Panc1 (cell line): ENCODE measurements at regions not wholly inside any gene's neighbourhood (a gene's known extent, or its start where the extent isn't known, plus 50 kb on each side); places are given as distances from the start of the nearest gene placed in this dataset.

Source experiments
- POLR2AphosphoS5 ChIP-seq: IDR thresholded peaks from 2 replicates; pipeline ENCODE4 v1.6.1; 2012; ENCODE audit warnings: mild to moderate bottlenecking, low read depth, low read length, moderate library complexity
- SIN3A ChIP-seq: IDR thresholded peaks from 2 replicates; pipeline ENCODE4 v1.6.1; 2012; ENCODE audit warnings: low read depth, mild to moderate bottlenecking, low read length, moderate library complexity, borderline replicate concordance; ENCODE audit not compliant: insufficient read depth
- TCF7L2 ChIP-seq: IDR thresholded peaks from 2 replicates; pipeline ENCODE4 v1.6.1; 2011; ENCODE audit warnings: mild to moderate bottlenecking, low read depth, low read length, inconsistent platforms
- TF ChIP-seq, protein P1 (sequence below): fragments of 450-650 bp; IDR thresholded peaks from 2 replicates; pipeline ENCODE4 v1.5.1; 2017; ENCODE audit warnings: mild to moderate bottlenecking
- TF ChIP-seq, protein P2 (sequence below), 2 experiments: IDR thresholded peaks; 2 replicates each; pipeline ENCODE4 v1.6.1; 2011 to 2012; ENCODE audit warnings: low read depth in 2 of 2, control low read depth in 1 of 2, low read length in 1 of 2, mild to moderate bottlenecking in 1 of 2, moderate library complexity in 1 of 2; ENCODE audit not compliant: insufficient read depth in 1 of 2

DNA sequence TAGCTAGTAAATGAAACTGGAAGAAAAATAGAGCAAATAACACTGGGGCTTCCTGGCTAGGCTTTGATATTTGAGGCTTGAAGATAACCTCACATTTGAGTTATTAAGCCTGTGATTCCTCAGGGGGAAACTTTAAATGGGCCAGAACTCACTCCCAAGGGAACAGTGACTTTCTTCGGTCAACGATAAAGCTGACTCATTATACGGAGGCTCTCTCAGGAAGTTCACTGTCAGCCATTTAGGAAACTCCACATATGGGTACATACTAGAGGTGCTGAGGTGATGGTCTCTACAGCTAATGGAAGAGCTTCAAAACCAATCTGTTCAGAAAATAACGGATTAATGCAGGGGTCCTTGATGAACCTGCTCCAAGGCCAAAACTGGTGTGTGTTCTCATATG lies 120.8 kb downstream of the SH2D1A start:
- TF ChIP-seq, protein P1, sequence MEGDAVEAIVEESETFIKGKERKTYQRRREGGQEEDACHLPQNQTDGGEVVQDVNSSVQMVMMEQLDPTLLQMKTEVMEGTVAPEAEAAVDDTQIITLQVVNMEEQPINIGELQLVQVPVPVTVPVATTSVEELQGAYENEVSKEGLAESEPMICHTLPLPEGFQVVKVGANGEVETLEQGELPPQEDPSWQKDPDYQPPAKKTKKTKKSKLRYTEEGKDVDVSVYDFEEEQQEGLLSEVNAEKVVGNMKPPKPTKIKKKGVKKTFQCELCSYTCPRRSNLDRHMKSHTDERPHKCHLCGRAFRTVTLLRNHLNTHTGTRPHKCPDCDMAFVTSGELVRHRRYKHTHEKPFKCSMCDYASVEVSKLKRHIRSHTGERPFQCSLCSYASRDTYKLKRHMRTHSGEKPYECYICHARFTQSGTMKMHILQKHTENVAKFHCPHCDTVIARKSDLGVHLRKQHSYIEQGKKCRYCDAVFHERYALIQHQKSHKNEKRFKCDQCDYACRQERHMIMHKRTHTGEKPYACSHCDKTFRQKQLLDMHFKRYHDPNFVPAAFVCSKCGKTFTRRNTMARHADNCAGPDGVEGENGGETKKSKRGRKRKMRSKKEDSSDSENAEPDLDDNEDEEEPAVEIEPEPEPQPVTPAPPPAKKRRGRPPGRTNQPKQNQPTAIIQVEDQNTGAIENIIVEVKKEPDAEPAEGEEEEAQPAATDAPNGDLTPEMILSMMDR = no peak
- TF ChIP-seq, protein P2, sequence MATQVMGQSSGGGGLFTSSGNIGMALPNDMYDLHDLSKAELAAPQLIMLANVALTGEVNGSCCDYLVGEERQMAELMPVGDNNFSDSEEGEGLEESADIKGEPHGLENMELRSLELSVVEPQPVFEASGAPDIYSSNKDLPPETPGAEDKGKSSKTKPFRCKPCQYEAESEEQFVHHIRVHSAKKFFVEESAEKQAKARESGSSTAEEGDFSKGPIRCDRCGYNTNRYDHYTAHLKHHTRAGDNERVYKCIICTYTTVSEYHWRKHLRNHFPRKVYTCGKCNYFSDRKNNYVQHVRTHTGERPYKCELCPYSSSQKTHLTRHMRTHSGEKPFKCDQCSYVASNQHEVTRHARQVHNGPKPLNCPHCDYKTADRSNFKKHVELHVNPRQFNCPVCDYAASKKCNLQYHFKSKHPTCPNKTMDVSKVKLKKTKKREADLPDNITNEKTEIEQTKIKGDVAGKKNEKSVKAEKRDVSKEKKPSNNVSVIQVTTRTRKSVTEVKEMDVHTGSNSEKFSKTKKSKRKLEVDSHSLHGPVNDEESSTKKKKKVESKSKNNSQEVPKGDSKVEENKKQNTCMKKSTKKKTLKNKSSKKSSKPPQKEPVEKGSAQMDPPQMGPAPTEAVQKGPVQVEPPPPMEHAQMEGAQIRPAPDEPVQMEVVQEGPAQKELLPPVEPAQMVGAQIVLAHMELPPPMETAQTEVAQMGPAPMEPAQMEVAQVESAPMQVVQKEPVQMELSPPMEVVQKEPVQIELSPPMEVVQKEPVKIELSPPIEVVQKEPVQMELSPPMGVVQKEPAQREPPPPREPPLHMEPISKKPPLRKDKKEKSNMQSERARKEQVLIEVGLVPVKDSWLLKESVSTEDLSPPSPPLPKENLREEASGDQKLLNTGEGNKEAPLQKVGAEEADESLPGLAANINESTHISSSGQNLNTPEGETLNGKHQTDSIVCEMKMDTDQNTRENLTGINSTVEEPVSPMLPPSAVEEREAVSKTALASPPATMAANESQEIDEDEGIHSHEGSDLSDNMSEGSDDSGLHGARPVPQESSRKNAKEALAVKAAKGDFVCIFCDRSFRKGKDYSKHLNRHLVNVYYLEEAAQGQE (IDR thresholded peaks at IDR 0.05; ENCODE audit: insufficient read depth in 1 of 2, low read depth in 2 of 2, low read length in 1 of 2) = no peak
- no peak for TF ChIP-seq POLR2AphosphoS5
- TF ChIP-seq TCF7L2 = no peak
- TF ChIP-seq SIN3A = no peak
